ENCODE measurements at regions not wholly inside any gene's neighbourhood (a gene's known extent, or its start where the extent isn't known, plus 50 kb on each side); places are given as distances from the start of the nearest gene placed in this dataset.

GRCh38 chr3:66692042-66692765 is 191.4 kb upstream of the LRIG1 start:
- Histone ChIP-seq H3K36me3 (ENCODE audit: insufficient read depth, low read length) (no peaks in the 10 kb centered on the region), H2AFZ (ENCODE audit: low read length, unreplicated experiment) (no peak overlapping the region), H3K27ac (ENCODE audit: low read depth, low read length) (no peak overlapping the region), H3K4me1 (ENCODE audit: control insufficient read depth, insufficient read depth, low read length, unreplicated experiment) (no peaks in the 10 kb centered on the region), H3K79me2 (ENCODE audit: control insufficient read depth, insufficient read depth, low read length, unreplicated experiment) (no peaks in the 10 kb centered on the region), H3K4me3 (ENCODE audit: low read depth, low read length) (no peak overlapping the region), H3K27me3 (ENCODE audit: insufficient read depth, low read length) (no peaks in the 10 kb centered on the region)

GRCh38 chr3:66692766-66693150 is 191.9 kb upstream of the LRIG1 start:
- Histone ChIP-seq H3K4me3 (ENCODE audit: low read depth, low read length) (no peak overlapping the region), H3K4me1 (ENCODE audit: control insufficient read depth, insufficient read depth, low read length, unreplicated experiment) (no peaks in the 10 kb centered on the region), H3K36me3 (ENCODE audit: insufficient read depth, low read length) (no peaks in the 10 kb centered on the region), H3K27ac (ENCODE audit: low read depth, low read length) (no peak overlapping the region), H3K79me2 (ENCODE audit: control insufficient read depth, insufficient read depth, low read length, unreplicated experiment) (no peaks in the 10 kb centered on the region), H3K27me3 (ENCODE audit: insufficient read depth, low read length) (no peaks in the 10 kb centered on the region), H2AFZ (ENCODE audit: low read length, unreplicated experiment) (no peak overlapping the region)

GRCh38 chr3:66693461-66694031 is 192.7 kb upstream of the LRIG1 start:
- Histone ChIP-seq H2AFZ (ENCODE audit: low read length, unreplicated experiment) (no peak overlapping the region), H3K4me3 (ENCODE audit: low read depth, low read length) (no peak overlapping the region), H3K36me3 (ENCODE audit: insufficient read depth, low read length) (no peaks in the 10 kb centered on the region), H3K27ac (ENCODE audit: low read depth, low read length) (no peak overlapping the region), H3K79me2 (ENCODE audit: control insufficient read depth, insufficient read depth, low read length, unreplicated experiment) (no peaks in the 10 kb centered on the region), H3K4me1 (ENCODE audit: control insufficient read depth, insufficient read depth, low read length, unreplicated experiment) (no peaks in the 10 kb centered on the region), H3K27me3 (ENCODE audit: insufficient read depth, low read length) (no peaks in the 10 kb centered on the region)

- Histone ChIP-seq H2AFZ (ENCODE audit: low read length, unreplicated experiment) (no peak overlapping the region), H3K79me2 (ENCODE audit: control insufficient read depth, insufficient read depth, low read length, unreplicated experiment) (no peaks in the 10 kb centered on the region), H3K4me1 (ENCODE audit: control insufficient read depth, insufficient read depth, low read length, unreplicated experiment) (no peaks in the 10 kb centered on the region), H3K36me3 (ENCODE audit: insufficient read depth, low read length) (no peaks in the 10 kb centered on the region), H3K4me3 (ENCODE audit: low read depth, low read length) (no peak overlapping the region), H3K27me3 (ENCODE audit: insufficient read depth, low read length) (no peaks in the 10 kb centered on the region), H3K27ac (ENCODE audit: low read depth, low read length) (no peak overlapping the region)
Measured at GRCh38 chr3:66702126-66702525, 201.3 kb upstream of the LRIG1 start.

- H3K4me3 ChIP-seq (ENCODE audit: low read depth, low read length) = no peak overlapping the region
- H3K4me1 ChIP-seq (ENCODE audit: control insufficient read depth, insufficient read depth, low read length, unreplicated experiment) = no peaks in the 10 kb centered on the region
- no peaks in the 10 kb centered on the region for H3K36me3 ChIP-seq (ENCODE audit: insufficient read depth, low read length)
- H3K79me2 ChIP-seq (ENCODE audit: control insufficient read depth, insufficient read depth, low read length, unreplicated experiment) = no peaks in the 10 kb centered on the region
- H2AFZ ChIP-seq (ENCODE audit: low read length, unreplicated experiment) = no peak overlapping the region
- H3K27ac ChIP-seq (ENCODE audit: low read depth, low read length) = no peak overlapping the region
- H3K27me3 ChIP-seq (ENCODE audit: insufficient read depth, low read length) = no peaks in the 10 kb centered on the region
Measured at GRCh38 chr3:66703501-66703900, 202.7 kb upstream of the LRIG1 start.

GRCh38 chr3:66705076-66705475 is 204.3 kb upstream of the LRIG1 start:
- H3K4me3 ChIP-seq (ENCODE audit: low read depth, low read length) = no peak overlapping the region
- no peaks in the 10 kb centered on the region for H3K4me1 ChIP-seq (ENCODE audit: control insufficient read depth, insufficient read depth, low read length, unreplicated experiment)
- H3K27ac ChIP-seq (ENCODE audit: low read depth, low read length) = no peak overlapping the region
- H2AFZ ChIP-seq (ENCODE audit: low read length, unreplicated experiment) = no peak overlapping the region
- no peaks in the 10 kb centered on the region for H3K79me2 ChIP-seq (ENCODE audit: control insufficient read depth, insufficient read depth, low read length, unreplicated experiment)
- H3K27me3 ChIP-seq (ENCODE audit: insufficient read depth, low read length) = 0 out of 2 replicates have a peak, but pooled peaks cover 5% of the 10 kb centered on the region
- no peaks in the 10 kb centered on the region for H3K36me3 ChIP-seq (ENCODE audit: insufficient read depth, low read length)

- Histone ChIP-seq H2AFZ (ENCODE audit: low read length, unreplicated experiment) (no peak overlapping the region), H3K27me3 (ENCODE audit: insufficient read depth, low read length) (0 out of 2 replicates have a peak, but pooled peaks cover 5% of the 10 kb centered on the region), H3K4me1 (ENCODE audit: control insufficient read depth, insufficient read depth, low read length, unreplicated experiment) (no peaks in the 10 kb centered on the region), H3K27ac (ENCODE audit: low read depth, low read length) (no peak overlapping the region), H3K4me3 (ENCODE audit: low read depth, low read length) (no peak overlapping the region), H3K79me2 (ENCODE audit: control insufficient read depth, insufficient read depth, low read length, unreplicated experiment) (no peaks in the 10 kb centered on the region), H3K36me3 (ENCODE audit: insufficient read depth, low read length) (no peaks in the 10 kb centered on the region)
Measured at GRCh38 chr3:66706890-66707289, 206.1 kb upstream of the LRIG1 start.

GRCh38 chr3:66709532-66709931 is 208.7 kb upstream of the LRIG1 start:
- Histone ChIP-seq H3K27ac (ENCODE audit: low read depth, low read length) (no peak overlapping the region), H3K27me3 (ENCODE audit: insufficient read depth, low read length) (0 out of 2 replicates have a peak, but pooled peaks cover 5% of the 10 kb centered on the region), H3K4me3 (ENCODE audit: low read depth, low read length) (no peak overlapping the region), H3K36me3 (ENCODE audit: insufficient read depth, low read length) (no peaks in the 10 kb centered on the region), H3K79me2 (ENCODE audit: control insufficient read depth, insufficient read depth, low read length, unreplicated experiment) (no peaks in the 10 kb centered on the region), H2AFZ (ENCODE audit: low read length, unreplicated experiment) (no peak overlapping the region), H3K4me1 (ENCODE audit: control insufficient read depth, insufficient read depth, low read length, unreplicated experiment) (no peaks in the 10 kb centered on the region)

GRCh38 chr3:66712210-66712609 is 211.4 kb upstream of the LRIG1 start:
- no peak overlapping the region for H3K27ac ChIP-seq (ENCODE audit: low read depth, low read length)
- 0 out of 2 replicates have a peak, but pooled peaks cover 5% of the 10 kb centered on the region for H3K27me3 ChIP-seq (ENCODE audit: insufficient read depth, low read length)
- H2AFZ ChIP-seq (ENCODE audit: low read length, unreplicated experiment) = no peak overlapping the region
- H3K4me3 ChIP-seq (ENCODE audit: low read depth, low read length) = no peak overlapping the region
- H3K36me3 ChIP-seq (ENCODE audit: insufficient read depth, low read length) = no peaks in the 10 kb centered on the region
- H3K4me1 ChIP-seq (ENCODE audit: control insufficient read depth, insufficient read depth, low read length, unreplicated experiment) = no peaks in the 10 kb centered on the region
- H3K79me2 ChIP-seq (ENCODE audit: control insufficient read depth, insufficient read depth, low read length, unreplicated experiment) = no peaks in the 10 kb centered on the region

GRCh38 chr3:66713921-66714320 is 213.1 kb upstream of the LRIG1 start:
- Histone ChIP-seq H3K27me3 (ENCODE audit: insufficient read depth, low read length) (0 out of 2 replicates have a peak, but pooled peaks cover 5% of the 10 kb centered on the region), H3K4me1 (ENCODE audit: control insufficient read depth, insufficient read depth, low read length, unreplicated experiment) (no peaks in the 10 kb centered on the region), H2AFZ (ENCODE audit: low read length, unreplicated experiment) (no peak overlapping the region), H3K79me2 (ENCODE audit: control insufficient read depth, insufficient read depth, low read length, unreplicated experiment) (no peaks in the 10 kb centered on the region), H3K4me3 (ENCODE audit: low read depth, low read length) (no peak overlapping the region), H3K36me3 (ENCODE audit: insufficient read depth, low read length) (no peaks in the 10 kb centered on the region), H3K27ac (ENCODE audit: low read depth, low read length) (no peak overlapping the region)

GRCh38 chr3:66715806-66716205 is 215.0 kb upstream of the LRIG1 start:
- no peaks in the 10 kb centered on the region for H3K4me1 ChIP-seq (ENCODE audit: control insufficient read depth, insufficient read depth, low read length, unreplicated experiment)
- no peak overlapping the region for H3K27ac ChIP-seq (ENCODE audit: low read depth, low read length)
- H2AFZ ChIP-seq (ENCODE audit: low read length, unreplicated experiment) = no peak overlapping the region
- H3K79me2 ChIP-seq (ENCODE audit: control insufficient read depth, insufficient read depth, low read length, unreplicated experiment) = no peaks in the 10 kb centered on the region
- H3K27me3 ChIP-seq (ENCODE audit: insufficient read depth, low read length) = no peaks in the 10 kb centered on the region
- H3K4me3 ChIP-seq (ENCODE audit: low read depth, low read length) = no peak overlapping the region
- H3K36me3 ChIP-seq (ENCODE audit: insufficient read depth, low read length) = no peaks in the 10 kb centered on the region

All from ACC112 (cell line).